ENCODE measurements at regions not wholly inside any gene's neighbourhood (a gene's known extent, or its start where the extent isn't known, plus 50 kb on each side); places are given as distances from the start of the nearest gene placed in this dataset.

- DNase-seq: no peak
- Histone ChIP-seq H3K36me3 (no peaks in the 10 kb centered on the region), H3K4me3 (no peak overlapping the region), H3K4me1 (no peaks in the 10 kb centered on the region), H3K9me3 (no peaks in the 10 kb centered on the region), H3K27ac (no peak overlapping the region), H3K27me3 (no peaks in the 10 kb centered on the region)
- intact Hi-C loops (cut with DNase I; ENCODE audit: low total_unique reads): no loop called here
- no peak for TF ChIP-seq CTCF (IDR thresholded peaks at IDR 0.05)
- no peak for TF ChIP-seq POLR2A (IDR thresholded peaks at IDR 0.05)
- TF ChIP-seq POLR2AphosphoS5 (IDR thresholded peaks at IDR 0.05): no peak
- TF ChIP-seq EP300 (IDR thresholded peaks at IDR 0.05): no peak
Observed at GRCh38 chr4:27873596-27873995, 1013.0 kb downstream of the STIM2 start.

- no peak for DNase-seq
- Histone ChIP-seq H3K4me3 (no peak overlapping the region), H3K27me3 (no peaks in the 10 kb centered on the region), H3K27ac (no peak overlapping the region), H3K4me1 (no peaks in the 10 kb centered on the region), H3K36me3 (no peaks in the 10 kb centered on the region), H3K9me3 (peaks cover 0 to 8% (median 0%) of the 10 kb centered on the region in 4 donors)
- intact Hi-C loops (cut with DNase I; ENCODE audit: low total_unique reads): no loop called here
- TF ChIP-seq CTCF (IDR thresholded peaks at IDR 0.05) (no peak), POLR2AphosphoS5 (IDR thresholded peaks at IDR 0.05) (no peak)
Observed at GRCh38 chr4:27881705-27882104, 1021.1 kb downstream of the STIM2 start.

GRCh38 chr4:27886120-27886519 lies 1025.5 kb downstream of the STIM2 start:
- Histone ChIP-seq H3K27ac (no peak overlapping the region), H3K27me3 (no peaks in the 10 kb centered on the region), H3K4me3 (no peak overlapping the region), H3K4me1 (no peaks in the 10 kb centered on the region), H3K9me3 (peaks cover 0 to 5% (median 0%) of the 10 kb centered on the region in 4 donors), H3K36me3 (no peaks in the 10 kb centered on the region)
- no peak for DNase-seq
- WGBS, 5 donors: 64 to 76% (median 71%) methylated on average over 2 of the region's 2 CpGs
- intact Hi-C loops (cut with DNase I; ENCODE audit: low total_unique reads): no loop called here
- TF ChIP-seq POLR2AphosphoS5 (IDR thresholded peaks at IDR 0.05) (no peak), POLR2A (IDR thresholded peaks at IDR 0.05) (no peak), CTCF (IDR thresholded peaks at IDR 0.05) (no peak), EP300 (IDR thresholded peaks at IDR 0.05) (no peak)

- H3K27ac ChIP-seq: no peak overlapping the region
- H3K4me3 ChIP-seq: no peak overlapping the region
- WGBS, 5 donors: 78 to 90% (median 89%) methylated on average over 2 of the region's 2 CpGs
- DNase-seq: no peak
- H3K4me1 ChIP-seq: no peaks in the 10 kb centered on the region
- H3K27me3 ChIP-seq: no peaks in the 10 kb centered on the region
- H3K36me3 ChIP-seq: no peaks in the 10 kb centered on the region
- intact Hi-C loops (cut with DNase I; ENCODE audit: low total_unique reads): no loop called here
- peaks cover 0 to 5% (median 0%) of the 10 kb centered on the region in 4 donors for H3K9me3 ChIP-seq
- TF ChIP-seq CTCF (IDR thresholded peaks at IDR 0.05) (no peak), POLR2AphosphoS5 (IDR thresholded peaks at IDR 0.05) (no peak), EP300 (IDR thresholded peaks at IDR 0.05) (no peak), POLR2A (IDR thresholded peaks at IDR 0.05) (no peak)
Observed at GRCh38 chr4:27887646-27888045, 1027.0 kb downstream of the STIM2 start.

- Histone ChIP-seq H3K4me1 (no peaks in the 10 kb centered on the region), H3K4me3 (no peak overlapping the region), H3K27ac (no peak overlapping the region), H3K9me3 (peaks cover 0 to 5% (median 0%) of the 10 kb centered on the region in 4 donors), H3K27me3 (no peaks in the 10 kb centered on the region), H3K36me3 (no peaks in the 10 kb centered on the region)
- WGBS, 5 donors: 26 to 47% (median 39%) methylated on average over 1 of the region's 1 CpG
- intact Hi-C loops (cut with DNase I; ENCODE audit: low total_unique reads): no loop called here
- DNase-seq: no peak
- no peak for TF ChIP-seq CTCF (IDR thresholded peaks at IDR 0.05)
- no peak for TF ChIP-seq POLR2AphosphoS5 (IDR thresholded peaks at IDR 0.05)
- TF ChIP-seq POLR2A (IDR thresholded peaks at IDR 0.05): no peak
- no peak for TF ChIP-seq EP300 (IDR thresholded peaks at IDR 0.05)
Observed at GRCh38 chr4:27888505-27888904, 1027.9 kb downstream of the STIM2 start.
